Ovary (tissue), 3 donors: ENCODE measurements at regions not wholly inside any gene's neighbourhood (a gene's known extent, or its start where the extent isn't known, plus 50 kb on each side); places are given as distances from the start of the nearest gene placed in this dataset.

Source experiments
- CTCF ChIP-seq, 3 donors: fragments of 450-650 bp in 2 of 3; fragments of 200-600 bp in 1 of 3; IDR thresholded peaks; one replicate each; pipeline versions ENCODE4 v1.5.1 to v1.8.0; 2016 to 2022; ENCODE audit warnings: antibody characterized with exemption in 3 of 3, mild to moderate bottlenecking in 1 of 3
- EP300 ChIP-seq: sonication (generic); formaldehyde crosslinking; IDR thresholded peaks from one replicate; pipeline ENCODE4 v1.6.1; 2017; ENCODE audit warnings: antibody characterized with exemption
- donor health status: DM: no; HTN: no; CAD: no.

DNA sequence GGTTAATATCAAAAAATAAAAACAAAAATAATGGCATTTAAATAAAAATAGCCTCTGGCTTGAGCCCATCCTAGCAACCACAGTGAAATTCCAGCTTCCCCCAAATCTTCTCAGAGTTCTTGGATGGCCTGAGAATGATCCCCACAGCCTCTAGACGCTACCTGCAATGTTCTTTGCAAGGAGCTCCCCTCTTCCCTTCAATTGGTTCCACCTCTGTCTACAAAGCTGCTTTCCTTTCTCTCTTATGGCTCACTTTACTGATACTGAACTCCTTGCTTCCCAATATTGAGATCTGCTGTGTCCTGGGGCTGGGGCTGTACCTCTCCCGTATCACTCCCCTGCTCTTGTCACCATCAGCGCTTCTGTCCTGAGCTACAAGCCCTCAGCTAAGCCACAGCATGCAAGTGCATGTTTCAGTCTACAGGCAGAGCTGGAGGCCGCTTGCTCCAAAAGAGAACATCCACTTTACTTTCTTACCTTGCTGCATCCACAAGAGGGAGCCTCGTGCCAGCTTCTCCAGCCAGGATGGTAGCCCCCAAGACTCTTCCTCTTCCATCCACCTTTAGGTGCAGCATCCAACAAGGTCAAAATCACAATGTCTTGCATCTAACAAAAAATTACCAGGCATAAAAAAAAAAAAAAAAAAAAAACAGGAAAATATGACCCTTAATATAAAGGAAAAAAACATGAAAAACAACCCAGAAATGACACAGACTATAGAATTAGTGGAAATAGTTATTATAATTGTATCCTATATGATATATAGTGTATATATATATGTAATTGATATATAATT, 57.4 kb upstream of the PRSS3 start:
- TF ChIP-seq CTCF (IDR thresholded peaks at IDR 0.05) = no peak
- TF ChIP-seq EP300 = no peak
